ENCODE measurements at regions not wholly inside any gene's neighbourhood (a gene's known extent, or its start where the extent isn't known, plus 50 kb on each side); places are given as distances from the start of the nearest gene placed in this dataset.

DNA sequence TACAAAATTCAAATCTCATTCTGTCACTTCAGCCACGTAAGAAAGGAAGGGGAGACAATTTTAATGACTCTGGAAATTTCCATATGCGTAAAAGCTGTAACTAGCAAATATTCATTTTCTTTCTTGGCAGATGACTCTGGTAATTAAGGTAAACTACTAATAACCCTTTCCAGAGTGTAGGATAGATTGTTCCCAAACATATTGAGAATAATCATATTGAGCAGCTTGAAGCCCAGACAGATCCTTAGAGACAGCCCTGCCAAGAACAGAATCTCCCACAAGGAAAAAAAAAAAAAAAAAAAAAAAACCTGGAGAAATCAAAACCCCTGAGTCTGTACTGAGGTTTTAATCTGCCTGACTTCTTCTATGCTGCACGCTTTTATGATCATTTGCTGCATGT is 163.6 kb upstream of the TMPO start:
- TF ChIP-seq, protein P1, sequence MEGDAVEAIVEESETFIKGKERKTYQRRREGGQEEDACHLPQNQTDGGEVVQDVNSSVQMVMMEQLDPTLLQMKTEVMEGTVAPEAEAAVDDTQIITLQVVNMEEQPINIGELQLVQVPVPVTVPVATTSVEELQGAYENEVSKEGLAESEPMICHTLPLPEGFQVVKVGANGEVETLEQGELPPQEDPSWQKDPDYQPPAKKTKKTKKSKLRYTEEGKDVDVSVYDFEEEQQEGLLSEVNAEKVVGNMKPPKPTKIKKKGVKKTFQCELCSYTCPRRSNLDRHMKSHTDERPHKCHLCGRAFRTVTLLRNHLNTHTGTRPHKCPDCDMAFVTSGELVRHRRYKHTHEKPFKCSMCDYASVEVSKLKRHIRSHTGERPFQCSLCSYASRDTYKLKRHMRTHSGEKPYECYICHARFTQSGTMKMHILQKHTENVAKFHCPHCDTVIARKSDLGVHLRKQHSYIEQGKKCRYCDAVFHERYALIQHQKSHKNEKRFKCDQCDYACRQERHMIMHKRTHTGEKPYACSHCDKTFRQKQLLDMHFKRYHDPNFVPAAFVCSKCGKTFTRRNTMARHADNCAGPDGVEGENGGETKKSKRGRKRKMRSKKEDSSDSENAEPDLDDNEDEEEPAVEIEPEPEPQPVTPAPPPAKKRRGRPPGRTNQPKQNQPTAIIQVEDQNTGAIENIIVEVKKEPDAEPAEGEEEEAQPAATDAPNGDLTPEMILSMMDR (IDR thresholded peaks at IDR 0.05) = no peak
- no peak for TF ChIP-seq POLR2A (IDR thresholded peaks at IDR 0.05)
- H3K9me3 ChIP-seq = no peaks in the 10 kb centered on the region
- no peak overlapping the region for H3K27ac ChIP-seq
- no peaks in the 10 kb centered on the region for H3K27me3 ChIP-seq
- intact Hi-C loops (cut with DNase I) = no loop called here
- no peak overlapping the region for H3K4me3 ChIP-seq (replicated peaks in 1 of 3)
- no peaks in the 10 kb centered on the region for H3K4me1 ChIP-seq
- H3K36me3 ChIP-seq = no peaks in the 10 kb centered on the region
- whole genome bisulfite sequencing, 2 donors = 86 to 88% methylated on average over 3 of the region's 3 CpGs
- DNase-seq = no peak

DNA sequence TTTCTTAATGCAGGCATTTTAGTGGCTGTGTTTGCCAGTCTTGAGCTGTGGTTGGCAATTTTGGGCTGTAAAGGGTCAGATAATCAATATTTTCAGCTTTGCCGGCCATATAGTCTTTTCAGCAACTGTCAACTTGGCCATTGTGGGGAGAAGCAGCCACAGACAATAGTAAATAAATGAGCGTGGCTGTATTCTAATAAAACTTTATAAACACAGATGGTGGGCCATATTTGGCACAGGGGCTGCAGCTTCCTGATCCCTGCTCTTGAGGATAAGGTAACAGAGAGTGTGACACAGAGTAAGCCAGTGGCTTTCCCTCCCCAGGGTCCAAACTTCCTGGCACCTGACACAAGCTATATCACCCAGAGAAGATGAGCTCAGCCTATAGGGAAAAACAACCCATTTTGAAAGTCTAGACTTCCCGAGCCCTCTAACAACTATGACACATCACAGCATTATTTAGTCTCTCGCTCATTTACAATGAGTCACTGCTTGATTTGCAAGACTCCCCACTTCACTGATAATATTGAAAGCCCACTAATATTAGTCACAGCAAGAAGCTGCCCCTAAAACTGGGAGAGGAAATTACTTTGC is 163.1 kb upstream of the TMPO start:
- intact Hi-C loops (cut with DNase I) = no loop called here
- H3K27ac ChIP-seq = no peak overlapping the region
- WGBS, 2 donors = 76 to 85% methylated on average over 4 of the region's 4 CpGs
- H3K27me3 ChIP-seq = no peaks in the 10 kb centered on the region
- no peak for DNase-seq
- H3K4me3 ChIP-seq (replicated peaks in 1 of 3) = no peak overlapping the region
- H3K4me1 ChIP-seq = no peaks in the 10 kb centered on the region
- TF ChIP-seq, protein P1 (IDR thresholded peaks at IDR 0.05) = no peak
- no peak for TF ChIP-seq POLR2A (IDR thresholded peaks at IDR 0.05)
- no peaks in the 10 kb centered on the region for H3K9me3 ChIP-seq
- no peaks in the 10 kb centered on the region for H3K36me3 ChIP-seq

DNA sequence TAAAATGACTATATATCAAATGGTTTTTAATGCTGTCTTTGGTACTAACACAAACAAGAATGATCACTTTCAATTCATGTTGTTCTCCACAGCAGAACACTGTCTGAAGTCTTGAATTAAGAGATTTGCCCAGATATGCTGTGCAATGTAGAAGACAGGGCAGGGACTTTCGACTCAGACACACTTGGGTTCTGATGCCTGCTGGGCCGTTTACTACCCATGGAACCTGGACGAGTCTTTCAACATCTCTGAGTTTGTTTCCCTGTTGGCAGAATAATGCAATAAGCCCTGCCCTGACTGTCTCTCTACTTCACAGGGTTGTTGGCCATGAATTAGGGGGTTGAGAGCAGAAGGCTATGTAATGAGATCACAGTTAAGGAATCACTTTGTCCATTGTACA is 162.6 kb upstream of the TMPO start:
- WGBS, 2 donors = 47 to 70% methylated on average over 3 of the region's 3 CpGs
- DNase-seq = no peak
- Histone ChIP-seq H3K4me1 (no peaks in the 10 kb centered on the region), H3K36me3 (no peaks in the 10 kb centered on the region), H3K27ac (no peak overlapping the region), H3K4me3 (replicated peaks in 1 of 3) (no peak overlapping the region), H3K9me3 (no peaks in the 10 kb centered on the region), H3K27me3 (no peaks in the 10 kb centered on the region)
- intact Hi-C loops (cut with DNase I) = no loop called here
- TF ChIP-seq, protein P1 (IDR thresholded peaks at IDR 0.05) = no peak
- TF ChIP-seq POLR2A (IDR thresholded peaks at IDR 0.05) = no peak

GRCh38 chr12:98354520-98355035 is 160.8 kb upstream of the TMPO start:
- H3K27ac ChIP-seq = no peak overlapping the region
- no peak for DNase-seq
- H3K4me3 ChIP-seq (replicated peaks in 1 of 3) = no peak overlapping the region
- intact Hi-C loops (cut with DNase I) = no loop called here
- no peaks in the 10 kb centered on the region for H3K36me3 ChIP-seq
- no peaks in the 10 kb centered on the region for H3K9me3 ChIP-seq
- H3K27me3 ChIP-seq = no peaks in the 10 kb centered on the region
- WGBS, 2 donors = 82 to 89% methylated on average over 2 of the region's 2 CpGs
- no peaks in the 10 kb centered on the region for H3K4me1 ChIP-seq
- TF ChIP-seq POLR2A (IDR thresholded peaks at IDR 0.05) = no peak
- TF ChIP-seq, protein P1 (IDR thresholded peaks at IDR 0.05) = no peak

GRCh38 chr12:98355322-98355721 is 160.1 kb upstream of the TMPO start:
- no peak overlapping the region for H3K27ac ChIP-seq
- 81 to 90% methylated on average over 1 of the region's 1 CpG for WGBS, 2 donors
- no peaks in the 10 kb centered on the region for H3K36me3 ChIP-seq
- H3K4me3 ChIP-seq (replicated peaks in 1 of 3) = no peak overlapping the region
- no peak for DNase-seq
- intact Hi-C loops (cut with DNase I) = no loop called here
- H3K27me3 ChIP-seq = no peaks in the 10 kb centered on the region
- no peaks in the 10 kb centered on the region for H3K9me3 ChIP-seq
- H3K4me1 ChIP-seq = no peaks in the 10 kb centered on the region
- TF ChIP-seq POLR2A (IDR thresholded peaks at IDR 0.05) = no peak
- TF ChIP-seq, protein P1 (IDR thresholded peaks at IDR 0.05) = no peak

Measured in thyroid gland (tissue), 4 donors.